NT2/D1 (cell line): ENCODE measurements at regions not wholly inside any gene's neighbourhood (a gene's known extent, or its start where the extent isn't known, plus 50 kb on each side); places are given as distances from the start of the nearest gene placed in this dataset.

Experiments
- DNase-seq: peaks from one replicate; pipeline ENCODE4 v3.0.0-alpha.2; 2011; ENCODE audit warnings: low read depth, low spot score
- H3K27me3 ChIP-seq: 2 replicates; pipeline ENCODE4 v1.6.0; 2011; ENCODE audit warnings: mild to moderate bottlenecking; ENCODE audit not compliant: insufficient read length, insufficient read depth
- H3K36me3 ChIP-seq: 2 replicates; pipeline ENCODE4 v1.6.1; 2011; ENCODE audit warnings: mild to moderate bottlenecking, low read length, mixed read lengths; ENCODE audit not compliant: insufficient read depth, insufficient read length
- H3K4me1 ChIP-seq: 2 replicates; pipeline ENCODE4 v1.5.1; 2011; ENCODE audit not compliant: insufficient read depth, insufficient read length
- H3K4me3 ChIP-seq: 2 replicates; pipeline ENCODE4 v1.5.1; 2011; ENCODE audit warnings: low read depth; ENCODE audit not compliant: insufficient read length
- H3K9ac ChIP-seq: 2 replicates; pipeline ENCODE4 v1.6.0; 2011; ENCODE audit warnings: low read depth; ENCODE audit not compliant: insufficient read length
- H3K9me3 ChIP-seq: 2 replicates; pipeline ENCODE4 v1.5.1; 2011; ENCODE audit warnings: mild to moderate bottlenecking, low read length; ENCODE audit not compliant: insufficient read depth
- SUZ12 ChIP-seq: IDR thresholded peaks from 2 replicates; pipeline ENCODE4 v1.6.1; 2011; ENCODE audit not compliant: insufficient read length, insufficient read depth; ENCODE audit errors: extremely low read depth
- YY1 ChIP-seq: IDR thresholded peaks from 2 replicates; pipeline ENCODE4 v1.6.1; 2011; ENCODE audit not compliant: insufficient read length, insufficient read depth
- ZNF274 ChIP-seq: IDR thresholded peaks from 2 replicates; pipeline ENCODE4 v1.6.1; 2011; ENCODE audit warnings: mild to moderate bottlenecking, low read depth, low read length

GRCh38 chr13:76440568-76440967 lies 445.6 kb downstream of the KCTD12 start:
- no peaks in the 10 kb centered on the region for H3K36me3 ChIP-seq
- H3K9me3 ChIP-seq = no peaks in the 10 kb centered on the region
- H3K4me3 ChIP-seq = no peak overlapping the region
- DNase-seq = no peak
- H3K4me1 ChIP-seq = no peaks in the 10 kb centered on the region
- no peak for TF ChIP-seq YY1
- no peaks in the 10 kb centered on the region for H3K27me3 ChIP-seq
- H3K9ac ChIP-seq = no peak overlapping the region

DNA sequence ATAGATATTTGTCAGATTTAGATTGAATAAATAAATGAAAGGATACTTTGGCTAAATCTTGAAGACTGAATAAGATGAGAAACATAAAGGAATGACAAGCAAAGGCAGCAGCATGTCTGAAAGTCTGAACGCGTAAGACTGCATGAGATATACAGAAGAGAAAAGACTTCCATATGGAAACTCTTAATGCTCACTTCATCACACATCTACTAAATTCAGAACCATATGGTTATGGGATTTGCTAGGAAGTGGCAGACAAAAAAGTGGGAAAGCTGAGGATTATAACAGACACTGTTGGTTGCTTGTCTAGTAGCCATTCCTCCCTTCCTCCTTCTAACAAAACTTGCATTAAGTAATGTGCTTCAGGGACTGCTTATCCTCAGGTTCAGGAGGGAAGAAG lies 446.7 kb downstream of the KCTD12 start:
- no peak for DNase-seq
- Histone ChIP-seq H3K4me1 (no peaks in the 10 kb centered on the region), H3K9me3 (no peaks in the 10 kb centered on the region), H3K27me3 (no peaks in the 10 kb centered on the region), H3K4me3 (no peak overlapping the region), H3K36me3 (no peaks in the 10 kb centered on the region), H3K9ac (no peak overlapping the region)
- no peak for TF ChIP-seq SUZ12
- TF ChIP-seq YY1 = no peak
- no peak for TF ChIP-seq ZNF274

- TF ChIP-seq YY1 = no peak
- TF ChIP-seq ZNF274 = no peak
- TF ChIP-seq SUZ12 = no peak
- no peaks in the 10 kb centered on the region for H3K4me1 ChIP-seq
- H3K4me3 ChIP-seq = no peak overlapping the region
- H3K9me3 ChIP-seq = no peaks in the 10 kb centered on the region
- H3K36me3 ChIP-seq = no peaks in the 10 kb centered on the region
- H3K27me3 ChIP-seq = no peaks in the 10 kb centered on the region
- no peak for DNase-seq
- H3K9ac ChIP-seq = no peak overlapping the region
These were observed 448.2 kb downstream of the KCTD12 start for GRCh38 chr13:76438050-76438449.

- Histone ChIP-seq H3K36me3 (no peaks in the 10 kb centered on the region), H3K9me3 (no peaks in the 10 kb centered on the region), H3K27me3 (no peaks in the 10 kb centered on the region), H3K4me1 (no peaks in the 10 kb centered on the region), H3K9ac (no peak overlapping the region), H3K4me3 (no peak overlapping the region)
- no peak for TF ChIP-seq SUZ12
- TF ChIP-seq YY1 = no peak
- TF ChIP-seq ZNF274 = no peak
- DNase-seq = no peak
These were observed 460.3 kb downstream of the KCTD12 start for GRCh38 chr13:76425935-76426334.

GRCh38 chr13:76421011-76421410 lies 465.2 kb downstream of the KCTD12 start:
- Histone ChIP-seq H3K27me3 (no peaks in the 10 kb centered on the region), H3K4me3 (no peak overlapping the region), H3K9me3 (no peaks in the 10 kb centered on the region), H3K36me3 (no peaks in the 10 kb centered on the region), H3K4me1 (no peaks in the 10 kb centered on the region), H3K9ac (no peak overlapping the region)
- TF ChIP-seq SUZ12 = no peak
- no peak for TF ChIP-seq ZNF274
- TF ChIP-seq YY1 = no peak
- no peak for DNase-seq

- Histone ChIP-seq H3K4me1 (no peaks in the 10 kb centered on the region), H3K9me3 (no peaks in the 10 kb centered on the region), H3K4me3 (no peak overlapping the region), H3K9ac (no peak overlapping the region), H3K27me3 (no peaks in the 10 kb centered on the region), H3K36me3 (no peaks in the 10 kb centered on the region)
- DNase-seq = no peak
- TF ChIP-seq YY1 (no peak), SUZ12 (no peak), ZNF274 (no peak)
These were observed 467.8 kb downstream of the KCTD12 start for GRCh38 chr13:76418404-76418803.

DNA sequence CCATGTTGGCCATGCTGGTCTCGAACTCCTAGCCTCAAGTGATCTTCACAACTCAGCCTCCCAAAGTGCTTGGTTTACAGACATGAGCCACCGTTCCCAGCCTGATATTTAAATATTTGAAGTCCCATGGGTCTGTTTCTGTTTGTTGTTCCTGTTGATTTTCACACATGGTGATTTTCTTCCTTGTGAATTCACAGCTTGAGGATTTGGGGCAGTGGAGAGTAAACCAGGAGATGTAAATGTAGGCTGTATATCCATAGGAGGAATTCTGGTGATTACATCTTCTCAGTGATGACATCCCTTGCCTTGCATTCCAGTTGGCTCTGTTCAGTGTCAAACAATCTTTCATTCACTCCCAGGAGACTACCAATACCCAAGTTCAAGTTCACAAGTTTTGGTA lies 471.9 kb downstream of the KCTD12 start:
- Histone ChIP-seq H3K36me3 (no peaks in the 10 kb centered on the region), H3K9me3 (no peaks in the 10 kb centered on the region), H3K9ac (no peak overlapping the region), H3K27me3 (no peaks in the 10 kb centered on the region), H3K4me3 (no peak overlapping the region), H3K4me1 (no peaks in the 10 kb centered on the region)
- TF ChIP-seq ZNF274 = no peak
- TF ChIP-seq SUZ12 = no peak
- TF ChIP-seq YY1 = no peak
- DNase-seq = no peak

DNA sequence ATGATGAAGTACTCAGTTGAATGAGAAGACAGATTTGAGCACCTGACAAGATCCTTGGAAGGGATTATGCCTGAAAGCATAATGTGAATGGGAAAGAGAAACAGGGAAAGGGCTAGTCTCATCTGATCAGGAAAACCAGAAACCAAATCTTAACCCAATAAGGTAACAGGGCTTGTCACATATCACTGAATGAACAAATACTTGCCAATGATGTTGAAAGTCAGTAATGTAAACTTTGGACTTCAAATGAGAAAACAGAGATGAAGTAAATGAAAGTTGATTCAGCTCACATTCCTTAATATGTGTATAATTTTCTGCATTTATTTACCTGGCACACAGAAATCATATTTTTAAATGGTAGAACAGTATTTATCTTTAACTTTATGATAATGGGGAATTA lies 480.0 kb downstream of the KCTD12 start:
- Histone ChIP-seq H3K27me3 (no peaks in the 10 kb centered on the region), H3K36me3 (no peaks in the 10 kb centered on the region), H3K9ac (no peak overlapping the region), H3K9me3 (no peaks in the 10 kb centered on the region), H3K4me3 (no peak overlapping the region), H3K4me1 (no peaks in the 10 kb centered on the region)
- DNase-seq = no peak
- no peak for TF ChIP-seq YY1
- no peak for TF ChIP-seq SUZ12
- no peak for TF ChIP-seq ZNF274
